HCT116 (cell line): ENCODE measurements at regions not wholly inside any gene's neighbourhood (a gene's known extent, or its start where the extent isn't known, plus 50 kb on each side); places are given as distances from the start of the nearest gene placed in this dataset.

ENCODE experiments used
- ATAC-seq: fragments of 200-7000 bp; cut with Tn5 transposase; 2 replicates; pipeline ENCODE4 v1.9.1; 2020; ENCODE audit warnings: mild to moderate bottlenecking, moderate library complexity
- BruUV-seq: library from RNA; stranded (reverse); fragments of 400-500 nt; replicated peaks from 2 replicates; lab custom pipeline; 2021; lab: Mats Ljungman, UMichigan
- CTCF ChIA-PET: fragments of 300-600 bp; sonication (Branson Sonifier 250); formaldehyde crosslinking; loops from one replicate; lab custom pipeline; 2021; ENCODE audit warnings: antibody characterized with exemption; lab: Charles Lee
- POLR2A ChIA-PET: fragments of 300-600, 350-600 bp; sonication (Branson Sonifier 250); formaldehyde crosslinking; loops from one replicate; lab custom pipeline; 2021; ENCODE audit warnings: antibody characterized with exemption; lab: Charles Lee
- RAD21 ChIA-PET, 2 experiments: fragments of 300-600 bp; sonication (Branson Sonifier 250); formaldehyde crosslinking; loops; one replicate each; lab custom pipeline; 2023; ENCODE audit warnings: low total read pairs in 2 of 2; ENCODE audit not compliant: uncharacterized antibody in 2 of 2, unreplicated experiment in 2 of 2, low non-redundant PET in 1 of 2; lab: Charles Lee
- DNase-seq: peaks from one replicate; pipeline ENCODE4 v3.0.0-alpha.2; 2010; ENCODE audit warnings: low read depth, low spot score
- H2AFZ ChIP-seq: fragments of 200-600 bp; shearing (Covaris generic), sonication (generic); 2 replicates; pipeline ENCODE4 v1.6.1; 2017; ENCODE audit warnings: low read depth, mixed run types, mixed read lengths, antibody characterized with exemption, low read length; ENCODE audit not compliant: poor library complexity, severe bottlenecking
- H3K27ac ChIP-seq: 2 replicates; pipeline ENCODE4 v1.5.1; 2012; ENCODE audit warnings: low read depth, low read length
- H3K27me3 ChIP-seq: fragments of 200-600 bp; sonication (generic); 2 replicates; pipeline ENCODE4 v1.6.1; 2016; ENCODE audit warnings: mixed run types, low read length, mixed read lengths; ENCODE audit not compliant: insufficient read depth
- H3K36me3 ChIP-seq, 2 experiments: fragments of 200-500 bp in 1 of 2; fragments of 200-600 bp in 1 of 2; sonication (Bioruptor generic) in 1 of 2; sonication (generic) in 1 of 2; 2 replicates each; pipeline versions ENCODE4 v1.5.1 to v1.6.1; 2014 to 2016; ENCODE audit warnings: low read length in 2 of 2, inconsistent platforms in 1 of 2, mixed read lengths in 1 of 2, mixed run types in 1 of 2; ENCODE audit not compliant: insufficient read depth in 2 of 2, control insufficient read depth in 1 of 2
- H3K4me1 ChIP-seq, 2 experiments: fragments of 200-600 bp in 1 of 2; sonication (generic) in 1 of 2; 2 replicates each; pipeline versions ENCODE4 v1.5.1 to v1.6.1; 2012 to 2017; ENCODE audit warnings: low read length in 2 of 2, inconsistent platforms in 1 of 2, mild to moderate bottlenecking in 1 of 2, mixed read lengths in 1 of 2, mixed run types in 1 of 2, moderate library complexity in 1 of 2; ENCODE audit not compliant: insufficient read depth in 2 of 2, control insufficient read depth in 1 of 2
- H3K4me2 ChIP-seq: fragments of 200-600 bp; sonication (generic); 2 replicates; pipeline ENCODE4 v1.6.1; 2017; ENCODE audit warnings: mixed run types, low read length, mixed read lengths
- H3K4me3 ChIP-seq, 2 experiments: fragments of 200-600 bp in 1 of 2; sonication (generic) in 1 of 2; replicated peaks in 1 of 2; 2 replicates each; pipeline ENCODE4 v1.5.1; 2011 to 2016; ENCODE audit warnings: low read length in 2 of 2, control low read depth in 1 of 2, low read depth in 1 of 2, mild to moderate bottlenecking in 1 of 2, mixed read lengths in 1 of 2, mixed run types in 1 of 2
- H3K79me2 ChIP-seq: fragments of 200-600 bp; sonication (generic); 2 replicates; pipeline ENCODE4 v1.6.1; 2017; ENCODE audit warnings: mild to moderate bottlenecking, mixed run types, low read length, moderate library complexity, mixed read lengths; ENCODE audit not compliant: insufficient read depth
- H3K9ac ChIP-seq: fragments of 200-600 bp; sonication (generic); 2 replicates; pipeline ENCODE4 v1.6.1; 2016; ENCODE audit warnings: low read length, mixed read lengths
- H3K9me2 ChIP-seq: fragments of 200-600 bp; sonication (generic), shearing (Covaris generic); 2 replicates; pipeline ENCODE4 v1.6.1; 2017; ENCODE audit warnings: mixed run types, mild to moderate bottlenecking, moderate library complexity; ENCODE audit not compliant: insufficient read depth
- H3K9me3 ChIP-seq, 2 experiments: fragments of 200-500 bp in 1 of 2; fragments of 200-600 bp in 1 of 2; sonication (Bioruptor generic) in 1 of 2; sonication (generic) in 1 of 2; 2 replicates each; pipeline ENCODE4 v1.6.1; 2014 to 2017; ENCODE audit warnings: low read length in 2 of 2, mixed read lengths in 2 of 2, inconsistent platforms in 1 of 2, low read depth in 1 of 2, mild to moderate bottlenecking in 1 of 2, mixed run types in 1 of 2, moderate library complexity in 1 of 2; ENCODE audit not compliant: control insufficient read depth in 1 of 2, insufficient read depth in 1 of 2
- H4K20me1 ChIP-seq: fragments of 200-600 bp; sonication (generic), shearing (Covaris generic); 2 replicates; pipeline ENCODE4 v1.6.1; 2017; ENCODE audit warnings: mixed run types, mild to moderate bottlenecking, moderate library complexity; ENCODE audit not compliant: insufficient read depth
- EZH2 ChIP-seq: fragments of 200-600 bp; sonication (generic); IDR thresholded peaks from 2 replicates; pipeline ENCODE4 v1.6.1; 2017; ENCODE audit warnings: antibody characterized with exemption, mixed run types
- EZH2phosphoT487 ChIP-seq: fragments of 200-600 bp; IDR thresholded peaks from 2 replicates; pipeline ENCODE4 v1.6.1; 2018; ENCODE audit warnings: antibody characterized with exemption, borderline replicate concordance
- FOSL1 ChIP-seq: IDR thresholded peaks from 2 replicates; pipeline ENCODE4 v1.6.1; 2012; ENCODE audit warnings: low read depth
- POLR2A ChIP-seq: IDR thresholded peaks from 2 replicates; pipeline ENCODE4 v1.7.0; 2011; ENCODE audit warnings: borderline replicate concordance; ENCODE audit not compliant: insufficient read depth, insufficient read length; ENCODE audit errors: extremely low read depth
- POLR2AphosphoS5 ChIP-seq: IDR thresholded peaks from 2 replicates; pipeline ENCODE4 v1.6.1; 2011; ENCODE audit warnings: mild to moderate bottlenecking, low read depth, low read length, moderate library complexity
- SIN3A ChIP-seq: IDR thresholded peaks from 2 replicates; pipeline ENCODE4 v1.6.1; 2012; ENCODE audit warnings: low read depth
- ZFX ChIP-seq: fragments of 450-650 bp; IDR thresholded peaks from 2 replicates; pipeline ENCODE4 v1.6.1; 2017
- intact Hi-C: fragments of 100-400 bp; cut with micrococcal nuclease; formaldehyde crosslinking; loops from 2 replicates; pipeline ENCODE4 v1.10.0; 2022
- TF ChIP-seq, protein P1 (sequence below), 3 experiments: fragments of 200-600 bp in 1 of 3; sonication (generic) in 1 of 3; IDR thresholded peaks in 2 of 3; conservative IDR thresholded peaks in 1 of 3; 2 replicates each; pipeline ENCODE4 v1.5.1; 2012 to 2017; ENCODE audit warnings: low read depth in 2 of 3, low read length in 2 of 3, antibody characterized with exemption in 1 of 3, borderline replicate concordance in 1 of 3, control low read depth in 1 of 3, mild to moderate bottlenecking in 1 of 3, mixed read lengths in 1 of 3, mixed run types in 1 of 3, moderate library complexity in 1 of 3; ENCODE audit not compliant: insufficient read depth in 1 of 3

DNA sequence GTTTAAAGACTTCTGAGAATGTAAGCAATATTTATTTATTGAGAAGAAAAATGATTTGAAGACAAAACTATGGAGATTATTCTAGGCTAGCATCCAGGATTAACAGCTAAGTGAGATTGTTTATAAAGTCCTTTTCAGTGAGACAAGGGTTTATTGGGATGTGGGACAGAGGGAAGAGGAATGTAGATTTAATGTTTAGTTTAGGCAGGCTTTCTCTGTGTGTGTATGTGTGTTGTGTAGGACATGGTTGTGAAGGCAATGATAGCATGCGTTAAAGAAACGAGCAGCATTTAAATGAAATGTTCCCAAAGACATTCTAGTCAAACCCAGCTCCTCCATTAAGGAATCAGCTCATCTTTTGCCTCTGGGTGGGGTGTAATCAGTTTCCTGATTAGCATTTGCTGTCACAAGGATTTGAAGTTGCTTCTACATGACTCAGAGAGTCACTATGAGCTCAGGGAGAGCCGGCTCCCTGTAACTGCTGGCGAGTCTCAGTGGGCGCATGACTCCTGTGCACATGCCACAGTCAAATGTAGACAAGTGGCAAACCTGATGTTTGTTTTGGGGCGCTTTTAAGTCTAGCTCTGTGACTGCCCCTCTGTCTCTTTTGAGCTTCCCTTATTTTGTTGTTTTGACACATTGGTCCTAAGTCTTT lies 442.2 kb upstream of the CELF4 start:
- H3K9me2 ChIP-seq: no peaks in the 10 kb centered on the region
- intact Hi-C loops: no loop called here
- H3K27me3 ChIP-seq: no peaks in the 10 kb centered on the region
- RAD21 ChIA-PET: no interaction called here
- DNase-seq (no peak), ATAC-seq (no peak)
- H3K9me3 ChIP-seq: peaks cover under 1 to 16% of the 10 kb centered on the region in 2 experiments; a peak in 2 of 4 replicates
- H3K36me3 ChIP-seq: no peaks in the 10 kb centered on the region
- no peak overlapping the region for H2AFZ ChIP-seq
- no peak overlapping the region for H3K4me3 ChIP-seq
- CTCF ChIA-PET: no interaction called here
- H3K4me1 ChIP-seq: no peaks in the 10 kb centered on the region
- POLR2A ChIA-PET: no interaction called here
- no peak overlapping the region for H3K4me2 ChIP-seq
- no peak overlapping the region for H3K9ac ChIP-seq
- BruUV-seq: no TSS peak
- no peak overlapping the region for H3K27ac ChIP-seq
- TF ChIP-seq EZH2: no peak
- no peak for TF ChIP-seq FOSL1
- no peaks in the 10 kb centered on the region for H3K79me2 ChIP-seq
- no peaks in the 10 kb centered on the region for H4K20me1 ChIP-seq

DNA sequence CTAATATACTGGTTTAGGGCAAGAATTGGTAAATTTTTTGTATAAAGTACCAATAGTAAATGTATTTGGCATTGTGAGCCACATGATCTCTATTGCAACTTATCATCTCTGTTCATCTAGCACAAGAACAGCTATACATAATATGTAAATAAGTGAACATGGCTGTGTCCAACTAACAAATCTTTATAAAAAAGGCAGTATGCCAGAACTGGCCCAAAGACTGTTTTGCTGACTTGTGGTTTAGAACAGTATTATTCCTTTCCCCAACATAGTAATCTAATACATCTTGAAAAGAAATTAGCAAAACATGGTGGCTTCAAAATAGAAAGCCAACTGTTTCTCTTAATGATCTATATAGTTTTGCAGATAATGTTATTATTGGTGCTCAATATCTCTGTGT lies 441.4 kb upstream of the CELF4 start:
- BruUV-seq: no TSS peak
- H3K27ac ChIP-seq: no peak overlapping the region

More for the DNA sequence above, 441.4 kb upstream of the CELF4 start:
- TF ChIP-seq POLR2AphosphoS5 (no peak), POLR2A (no peak), EZH2phosphoT487 (no peak), SIN3A (no peak), ZFX (no peak)
- TF ChIP-seq, protein P1, sequence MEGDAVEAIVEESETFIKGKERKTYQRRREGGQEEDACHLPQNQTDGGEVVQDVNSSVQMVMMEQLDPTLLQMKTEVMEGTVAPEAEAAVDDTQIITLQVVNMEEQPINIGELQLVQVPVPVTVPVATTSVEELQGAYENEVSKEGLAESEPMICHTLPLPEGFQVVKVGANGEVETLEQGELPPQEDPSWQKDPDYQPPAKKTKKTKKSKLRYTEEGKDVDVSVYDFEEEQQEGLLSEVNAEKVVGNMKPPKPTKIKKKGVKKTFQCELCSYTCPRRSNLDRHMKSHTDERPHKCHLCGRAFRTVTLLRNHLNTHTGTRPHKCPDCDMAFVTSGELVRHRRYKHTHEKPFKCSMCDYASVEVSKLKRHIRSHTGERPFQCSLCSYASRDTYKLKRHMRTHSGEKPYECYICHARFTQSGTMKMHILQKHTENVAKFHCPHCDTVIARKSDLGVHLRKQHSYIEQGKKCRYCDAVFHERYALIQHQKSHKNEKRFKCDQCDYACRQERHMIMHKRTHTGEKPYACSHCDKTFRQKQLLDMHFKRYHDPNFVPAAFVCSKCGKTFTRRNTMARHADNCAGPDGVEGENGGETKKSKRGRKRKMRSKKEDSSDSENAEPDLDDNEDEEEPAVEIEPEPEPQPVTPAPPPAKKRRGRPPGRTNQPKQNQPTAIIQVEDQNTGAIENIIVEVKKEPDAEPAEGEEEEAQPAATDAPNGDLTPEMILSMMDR (IDR thresholded peaks at IDR 0.05 in 2 of 3, conservative IDR thresholded peaks at IDR 0.05 in 1 of 3; ENCODE audit: borderline replicate concordance in 1 of 3, insufficient read depth in 1 of 3, low read depth in 2 of 3, low read length in 2 of 3): no peak
- TF ChIP-seq, all 23 proteins: peak for 0
- ATAC-seq: no peak
- CTCF ChIA-PET: no interaction called here
- no peaks in the 10 kb centered on the region for H3K9me2 ChIP-seq
- DNase-seq: no peak
- H3K9ac ChIP-seq: no peak overlapping the region
- H3K36me3 ChIP-seq: no peaks in the 10 kb centered on the region
- no peak overlapping the region for H2AFZ ChIP-seq
- POLR2A ChIA-PET: no interaction called here
- RAD21 ChIA-PET: no interaction called here
- H3K9me3 ChIP-seq: peaks cover 6 to 16% of the 10 kb centered on the region in 2 experiments; a peak in 2 of 4 replicates
- H3K4me3 ChIP-seq: no peak overlapping the region
- H3K27me3 ChIP-seq: no peaks in the 10 kb centered on the region
- H3K79me2 ChIP-seq: no peaks in the 10 kb centered on the region
- no peak overlapping the region for H3K4me2 ChIP-seq
- H3K4me1 ChIP-seq: no peaks in the 10 kb centered on the region
- intact Hi-C loops: no loop called here
- H4K20me1 ChIP-seq: no peaks in the 10 kb centered on the region
